PFSK-1 (cell line): ENCODE measurements at regions not wholly inside any gene's neighbourhood (a gene's known extent, or its start where the extent isn't known, plus 50 kb on each side); places are given as distances from the start of the nearest gene placed in this dataset.

Source experiments
- FOXP2 ChIP-seq: optimal IDR thresholded peaks from 2 replicates; pipeline ENCODE3; 2011; ENCODE audit warnings: borderline replicate concordance, control low read depth, inconsistent platforms; ENCODE audit not compliant: insufficient read depth; ENCODE audit errors: extremely low read length, extremely low read depth
- POLR2AphosphoS5 ChIP-seq: IDR thresholded peaks from 2 replicates; pipeline ENCODE4 v1.6.1; 2012; ENCODE audit warnings: low read depth, mild to moderate bottlenecking, control low read depth, low read length, moderate library complexity
- SIN3A ChIP-seq: IDR thresholded peaks from 2 replicates; pipeline ENCODE4 v1.6.1; 2012; ENCODE audit warnings: mild to moderate bottlenecking, low read length, moderate library complexity, borderline replicate concordance; ENCODE audit not compliant: insufficient read depth
- TAF1 ChIP-seq: IDR thresholded peaks from 2 replicates; pipeline ENCODE4 v1.6.1; 2012; ENCODE audit warnings: low read length, control low read depth, borderline replicate concordance; ENCODE audit not compliant: insufficient read depth
- TF ChIP-seq, protein P1 (sequence below), 2 experiments: IDR thresholded peaks; 2 replicates each; pipeline versions ENCODE4 v1.6.1 to v1.8.0; 2011 to 2012; ENCODE audit warnings: low read depth in 2 of 2, low read length in 2 of 2, control low read depth in 1 of 2, inconsistent platforms in 1 of 2, mild to moderate bottlenecking in 1 of 2, moderate library complexity in 1 of 2; ENCODE audit not compliant: insufficient read depth in 1 of 2

DNA sequence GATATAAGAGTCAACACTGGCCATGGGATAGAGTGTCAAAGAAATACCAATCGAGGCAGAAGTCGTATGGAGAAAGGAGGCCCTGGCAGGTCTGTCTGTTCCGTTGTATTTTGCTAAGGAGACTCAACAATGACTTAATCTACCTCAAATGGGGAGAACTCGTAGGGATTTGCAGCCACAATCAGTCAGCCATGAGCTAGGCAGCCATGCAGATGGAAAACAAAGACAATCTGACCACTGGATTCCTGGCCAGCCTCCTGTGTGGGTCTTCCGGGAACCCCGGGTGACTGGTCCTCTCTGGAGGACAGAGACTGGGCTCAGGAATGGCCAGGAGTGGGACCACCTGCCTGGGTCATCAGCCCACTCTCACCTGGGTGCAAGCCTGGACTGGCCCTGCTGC, 167.8 kb downstream of the ETS2 start:
- TF ChIP-seq, protein P1, sequence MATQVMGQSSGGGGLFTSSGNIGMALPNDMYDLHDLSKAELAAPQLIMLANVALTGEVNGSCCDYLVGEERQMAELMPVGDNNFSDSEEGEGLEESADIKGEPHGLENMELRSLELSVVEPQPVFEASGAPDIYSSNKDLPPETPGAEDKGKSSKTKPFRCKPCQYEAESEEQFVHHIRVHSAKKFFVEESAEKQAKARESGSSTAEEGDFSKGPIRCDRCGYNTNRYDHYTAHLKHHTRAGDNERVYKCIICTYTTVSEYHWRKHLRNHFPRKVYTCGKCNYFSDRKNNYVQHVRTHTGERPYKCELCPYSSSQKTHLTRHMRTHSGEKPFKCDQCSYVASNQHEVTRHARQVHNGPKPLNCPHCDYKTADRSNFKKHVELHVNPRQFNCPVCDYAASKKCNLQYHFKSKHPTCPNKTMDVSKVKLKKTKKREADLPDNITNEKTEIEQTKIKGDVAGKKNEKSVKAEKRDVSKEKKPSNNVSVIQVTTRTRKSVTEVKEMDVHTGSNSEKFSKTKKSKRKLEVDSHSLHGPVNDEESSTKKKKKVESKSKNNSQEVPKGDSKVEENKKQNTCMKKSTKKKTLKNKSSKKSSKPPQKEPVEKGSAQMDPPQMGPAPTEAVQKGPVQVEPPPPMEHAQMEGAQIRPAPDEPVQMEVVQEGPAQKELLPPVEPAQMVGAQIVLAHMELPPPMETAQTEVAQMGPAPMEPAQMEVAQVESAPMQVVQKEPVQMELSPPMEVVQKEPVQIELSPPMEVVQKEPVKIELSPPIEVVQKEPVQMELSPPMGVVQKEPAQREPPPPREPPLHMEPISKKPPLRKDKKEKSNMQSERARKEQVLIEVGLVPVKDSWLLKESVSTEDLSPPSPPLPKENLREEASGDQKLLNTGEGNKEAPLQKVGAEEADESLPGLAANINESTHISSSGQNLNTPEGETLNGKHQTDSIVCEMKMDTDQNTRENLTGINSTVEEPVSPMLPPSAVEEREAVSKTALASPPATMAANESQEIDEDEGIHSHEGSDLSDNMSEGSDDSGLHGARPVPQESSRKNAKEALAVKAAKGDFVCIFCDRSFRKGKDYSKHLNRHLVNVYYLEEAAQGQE (IDR thresholded peaks at IDR 0.05; ENCODE audit: insufficient read depth in 1 of 2, low read depth in 2 of 2, low read length in 2 of 2): no peak
- no peak for TF ChIP-seq TAF1
- TF ChIP-seq FOXP2: no peak

DNA sequence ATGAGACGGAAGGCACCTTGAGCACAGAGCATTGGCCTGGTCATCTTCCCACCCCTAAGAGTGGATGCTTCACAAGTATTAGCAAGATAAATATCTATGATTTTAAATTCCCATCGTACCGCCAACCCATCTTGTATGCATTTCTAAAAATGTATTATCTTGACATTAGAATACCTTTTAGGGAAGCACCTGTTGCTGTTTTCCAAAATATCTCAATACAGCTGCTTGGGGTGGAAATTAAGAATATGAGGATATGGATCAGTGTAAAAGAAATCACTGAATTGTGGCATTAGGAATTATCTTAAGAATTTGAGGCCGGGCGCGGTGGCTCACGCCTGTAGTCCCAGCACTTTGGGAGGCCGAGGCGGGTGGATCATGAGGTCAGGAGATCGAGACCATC, 166.3 kb downstream of the ETS2 start:
- TF ChIP-seq SIN3A: no peak
- TF ChIP-seq, protein P1 (IDR thresholded peaks at IDR 0.05; ENCODE audit: insufficient read depth in 1 of 2, low read depth in 2 of 2, low read length in 2 of 2): no peak

DNA sequence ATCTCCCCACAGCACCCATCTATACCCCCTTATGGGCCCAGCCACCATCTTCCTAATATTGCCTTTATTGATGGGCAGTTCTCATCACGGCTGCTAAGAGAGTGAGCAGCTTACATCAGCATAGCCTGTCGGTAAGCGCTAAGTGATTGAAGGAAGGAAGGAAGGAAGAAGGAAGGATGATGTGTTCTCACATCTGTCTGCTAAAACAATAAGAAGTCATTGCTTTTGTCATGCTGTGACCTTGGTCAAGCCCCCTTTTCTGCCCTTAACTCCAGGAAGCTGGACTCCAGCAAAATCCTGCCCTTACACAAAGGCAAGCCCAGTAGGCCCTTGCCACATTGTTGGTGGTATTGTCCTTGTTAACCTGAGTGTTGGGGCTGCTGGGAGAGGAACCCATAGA, 165.0 kb downstream of the ETS2 start:
- TF ChIP-seq, protein P1 (IDR thresholded peaks at IDR 0.05; ENCODE audit: insufficient read depth in 1 of 2, low read depth in 2 of 2, low read length in 2 of 2): no peak
- no peak for TF ChIP-seq TAF1
- no peak for TF ChIP-seq SIN3A
- no peak for TF ChIP-seq FOXP2
- TF ChIP-seq POLR2AphosphoS5: no peak

DNA sequence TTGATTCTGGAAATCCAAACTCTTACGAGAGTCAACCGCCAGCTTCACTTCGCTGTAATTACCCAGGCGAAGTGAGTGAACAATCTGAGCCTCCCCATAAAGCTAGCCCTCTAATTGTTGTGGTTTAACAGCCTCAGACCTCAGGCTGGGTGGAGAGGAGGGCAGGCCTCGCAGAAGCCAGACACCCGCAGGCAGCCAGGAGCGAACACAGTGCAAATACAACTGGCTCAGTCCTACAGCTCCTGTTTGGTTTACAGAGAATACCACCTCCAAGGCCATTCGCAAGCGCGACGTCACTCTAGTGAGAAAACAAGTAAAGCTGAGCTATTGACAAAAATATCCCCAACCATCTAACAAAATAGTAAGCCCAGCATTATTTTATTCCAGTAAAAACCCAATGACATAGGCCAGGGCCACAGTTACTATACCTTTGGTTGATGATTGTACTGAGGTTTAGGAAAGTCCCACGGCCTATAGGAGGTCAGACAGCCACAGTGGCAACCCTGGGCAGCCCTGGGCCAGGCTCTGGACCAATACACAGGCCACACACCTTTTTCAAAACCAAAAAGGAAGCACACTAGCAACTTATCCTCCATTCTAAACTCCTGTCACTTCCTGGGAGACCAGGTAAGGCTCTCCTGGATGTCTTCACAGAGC, 163.3 kb downstream of the ETS2 start:
- TF ChIP-seq FOXP2: no peak
- TF ChIP-seq, protein P1 (IDR thresholded peaks at IDR 0.05; ENCODE audit: insufficient read depth in 1 of 2, low read depth in 2 of 2, low read length in 2 of 2): no peak
- no peak for TF ChIP-seq TAF1
- TF ChIP-seq POLR2AphosphoS5: no peak
- TF ChIP-seq SIN3A: no peak

DNA sequence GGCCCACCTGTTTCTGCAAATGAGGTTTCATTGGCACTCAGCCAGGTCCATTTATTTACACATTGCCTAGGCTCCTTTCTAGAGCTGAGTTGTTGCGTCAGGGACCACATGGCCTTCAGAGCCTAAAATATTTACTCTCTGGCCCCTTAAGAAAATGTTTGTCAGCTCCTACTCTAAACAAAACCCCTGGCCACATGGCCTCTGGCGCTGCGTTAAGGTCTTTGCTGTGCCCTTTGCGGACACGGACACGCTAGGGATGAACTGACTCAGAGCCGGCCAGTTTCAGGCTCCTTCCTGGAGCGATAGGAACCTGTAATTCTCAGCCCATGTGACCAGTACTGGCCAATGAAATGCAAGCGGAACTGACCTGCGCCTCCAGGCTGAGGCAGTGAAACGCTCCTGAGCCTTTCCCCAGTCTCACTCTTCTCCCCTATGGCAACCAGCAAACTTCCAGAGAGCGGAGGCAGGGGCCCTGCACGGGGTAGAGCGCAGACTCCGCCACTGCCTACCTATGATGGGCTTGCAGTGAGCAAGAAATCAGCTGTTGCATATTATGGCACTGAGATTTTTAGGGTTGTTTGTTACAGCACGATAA, 160.3 kb downstream of the ETS2 start:
- TF ChIP-seq SIN3A (no peak), TAF1 (no peak), POLR2AphosphoS5 (no peak), FOXP2 (peak; percentile 95)
- TF ChIP-seq, protein P1 (IDR thresholded peaks at IDR 0.05; ENCODE audit: insufficient read depth in 1 of 2, low read depth in 2 of 2, low read length in 2 of 2): no peak
